ENCODE measurements at regions not wholly inside any gene's neighbourhood (a gene's known extent, or its start where the extent isn't known, plus 50 kb on each side); places are given as distances from the start of the nearest gene placed in this dataset.

DNA sequence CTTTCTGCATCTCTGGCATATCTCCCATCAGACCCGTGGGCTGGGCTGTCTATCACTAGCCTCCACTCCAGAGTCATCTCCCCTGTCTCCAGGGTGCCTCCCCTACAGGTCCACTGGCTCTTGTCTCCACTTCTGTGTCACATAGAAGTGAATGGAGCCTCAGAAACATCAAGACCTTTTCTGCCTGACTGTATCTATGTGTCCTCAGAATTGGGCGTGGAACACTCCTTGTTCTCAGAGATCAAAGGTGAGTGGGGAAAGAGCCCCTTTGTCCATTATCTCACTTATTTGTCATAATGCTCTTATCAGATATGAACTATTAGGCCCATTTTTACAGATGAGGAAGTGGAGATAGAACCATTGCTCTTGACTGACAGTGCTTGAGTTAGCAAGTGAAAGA, 211.0 kb downstream of the CYRIA start:
- TF ChIP-seq, protein P1, sequence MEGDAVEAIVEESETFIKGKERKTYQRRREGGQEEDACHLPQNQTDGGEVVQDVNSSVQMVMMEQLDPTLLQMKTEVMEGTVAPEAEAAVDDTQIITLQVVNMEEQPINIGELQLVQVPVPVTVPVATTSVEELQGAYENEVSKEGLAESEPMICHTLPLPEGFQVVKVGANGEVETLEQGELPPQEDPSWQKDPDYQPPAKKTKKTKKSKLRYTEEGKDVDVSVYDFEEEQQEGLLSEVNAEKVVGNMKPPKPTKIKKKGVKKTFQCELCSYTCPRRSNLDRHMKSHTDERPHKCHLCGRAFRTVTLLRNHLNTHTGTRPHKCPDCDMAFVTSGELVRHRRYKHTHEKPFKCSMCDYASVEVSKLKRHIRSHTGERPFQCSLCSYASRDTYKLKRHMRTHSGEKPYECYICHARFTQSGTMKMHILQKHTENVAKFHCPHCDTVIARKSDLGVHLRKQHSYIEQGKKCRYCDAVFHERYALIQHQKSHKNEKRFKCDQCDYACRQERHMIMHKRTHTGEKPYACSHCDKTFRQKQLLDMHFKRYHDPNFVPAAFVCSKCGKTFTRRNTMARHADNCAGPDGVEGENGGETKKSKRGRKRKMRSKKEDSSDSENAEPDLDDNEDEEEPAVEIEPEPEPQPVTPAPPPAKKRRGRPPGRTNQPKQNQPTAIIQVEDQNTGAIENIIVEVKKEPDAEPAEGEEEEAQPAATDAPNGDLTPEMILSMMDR (IDR thresholded peaks at IDR 0.05; ENCODE audit: borderline replicate concordance), result no peak
- H3K9me3 ChIP-seq (replicated peaks), result no peaks in the 10 kb centered on the region
- no peak for DNase-seq
- H3K27ac ChIP-seq (replicated peaks), result no peak overlapping the region
- no peaks in the 10 kb centered on the region for H3K36me3 ChIP-seq
- intact Hi-C loops (cut with micrococcal nuclease), result no loop called here
- H3K4me3 ChIP-seq, result no peak overlapping the region
- peaks cover 9% of the 10 kb centered on the region for H3K27me3 ChIP-seq (ENCODE audit: low read depth)
- no peaks in the 10 kb centered on the region for H3K4me1 ChIP-seq

DNA sequence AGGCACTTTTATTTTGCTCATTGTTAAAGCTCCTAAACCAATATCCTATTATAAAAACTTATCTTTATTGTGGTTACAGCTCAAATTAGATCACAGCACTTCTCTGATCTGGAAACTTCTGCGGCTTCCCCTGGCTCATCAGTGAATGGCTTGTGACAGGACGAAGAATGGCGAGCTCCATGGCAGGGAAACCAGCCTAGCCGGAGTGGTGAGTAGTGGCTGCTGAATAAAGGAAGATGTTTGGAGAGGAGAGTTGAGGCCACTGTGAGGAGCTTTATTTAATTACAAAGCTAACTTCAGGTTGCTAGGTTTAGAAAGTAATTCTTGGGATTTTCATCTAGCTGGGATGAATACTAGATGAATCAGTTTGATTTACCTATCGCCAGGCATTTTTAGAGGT, 213.5 kb downstream of the CYRIA start:
- TF ChIP-seq, protein P1 (IDR thresholded peaks at IDR 0.05; ENCODE audit: borderline replicate concordance), result no peak
- intact Hi-C loops (cut with micrococcal nuclease), result no loop called here

GRCh38 chr2:16446706-16447105, 218.9 kb downstream of the CYRIA start:
- intact Hi-C loops (cut with micrococcal nuclease), result no loop called here
- no peak overlapping the region for H3K27ac ChIP-seq (replicated peaks)
- H3K27me3 ChIP-seq (ENCODE audit: low read depth), result peaks cover 12% of the 10 kb centered on the region

More for the DNA sequence above, 213.5 kb downstream of the CYRIA start:
- no peak overlapping the region for H3K27ac ChIP-seq (replicated peaks)
- H3K36me3 ChIP-seq, result no peaks in the 10 kb centered on the region
- H3K9me3 ChIP-seq (replicated peaks), result no peaks in the 10 kb centered on the region
- no peak for DNase-seq
- H3K4me3 ChIP-seq, result no peak overlapping the region
- no peaks in the 10 kb centered on the region for H3K4me1 ChIP-seq
- peaks cover 12% of the 10 kb centered on the region for H3K27me3 ChIP-seq (ENCODE audit: low read depth)

DNA sequence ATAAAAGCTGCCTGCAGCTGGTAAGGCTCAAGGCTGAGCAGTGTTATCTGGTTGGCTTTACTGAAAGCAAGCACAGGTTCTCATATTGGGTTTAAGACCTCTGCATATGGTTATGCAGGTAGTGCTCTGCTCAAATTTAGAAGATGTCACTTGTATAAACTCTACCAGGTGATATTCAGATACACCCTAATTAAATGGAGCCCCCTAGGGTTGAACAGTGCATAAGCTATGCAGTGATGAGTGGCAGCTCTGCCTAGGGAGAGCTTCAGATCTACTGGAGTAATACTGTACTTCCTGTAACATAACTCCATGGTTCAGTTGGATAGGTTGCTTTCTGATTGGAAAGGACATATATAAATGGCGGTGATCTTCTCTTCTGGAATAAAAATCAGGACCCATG, 222.7 kb downstream of the CYRIA start:
- TF ChIP-seq, protein P1 (IDR thresholded peaks at IDR 0.05; ENCODE audit: borderline replicate concordance), result no peak
- peaks cover 26% of the 10 kb centered on the region for H3K27me3 ChIP-seq (ENCODE audit: low read depth)
- no peaks in the 10 kb centered on the region for H3K36me3 ChIP-seq
- intact Hi-C loops (cut with micrococcal nuclease), result no loop called here
- DNase-seq, result no peak
- H3K27ac ChIP-seq (replicated peaks), result no peak overlapping the region
- no peaks in the 10 kb centered on the region for H3K4me1 ChIP-seq
- no peak overlapping the region for H3K4me3 ChIP-seq
- no peaks in the 10 kb centered on the region for H3K9me3 ChIP-seq (replicated peaks)

More at GRCh38 chr2:16446706-16447105, 218.9 kb downstream of the CYRIA start:
- no peak overlapping the region for H3K4me3 ChIP-seq
- H3K4me1 ChIP-seq, result no peaks in the 10 kb centered on the region
- TF ChIP-seq, protein P1 (IDR thresholded peaks at IDR 0.05; ENCODE audit: borderline replicate concordance), result no peak
- no peak for DNase-seq
- no peaks in the 10 kb centered on the region for H3K36me3 ChIP-seq
- no peaks in the 10 kb centered on the region for H3K9me3 ChIP-seq (replicated peaks)

- Histone ChIP-seq H3K4me3 (no peak overlapping the region), H3K27me3 (ENCODE audit: low read depth) (peaks cover 26% of the 10 kb centered on the region), H3K9me3 (replicated peaks) (no peaks in the 10 kb centered on the region), H3K4me1 (no peaks in the 10 kb centered on the region), H3K27ac (replicated peaks) (no peak overlapping the region), H3K36me3 (no peaks in the 10 kb centered on the region)
- intact Hi-C loops (cut with micrococcal nuclease), result no loop called here
- DNase-seq, result no peak
- TF ChIP-seq, protein P1 (IDR thresholded peaks at IDR 0.05; ENCODE audit: borderline replicate concordance), result no peak
Measured at GRCh38 chr2:16441431-16441830, 224.2 kb downstream of the CYRIA start.

GRCh38 chr2:16440898-16441297, 224.7 kb downstream of the CYRIA start:
- Histone ChIP-seq H3K27ac (replicated peaks) (no peak overlapping the region), H3K4me1 (no peaks in the 10 kb centered on the region), H3K36me3 (no peaks in the 10 kb centered on the region), H3K9me3 (replicated peaks) (no peaks in the 10 kb centered on the region), H3K27me3 (ENCODE audit: low read depth) (peaks cover 26% of the 10 kb centered on the region), H3K4me3 (no peak overlapping the region)
- intact Hi-C loops (cut with micrococcal nuclease), result no loop called here
- TF ChIP-seq, protein P1 (IDR thresholded peaks at IDR 0.05; ENCODE audit: borderline replicate concordance), result no peak
- no peak for DNase-seq

Data from left ventricle myocardium inferior (tissue), 1 donor.